B cell (primary cell): ENCODE measurements at regions not wholly inside any gene's neighbourhood (a gene's known extent, or its start where the extent isn't known, plus 50 kb on each side); places are given as distances from the start of the nearest gene placed in this dataset.

Source experiments
- ATAC-seq: fragments of 200-7000 bp; cut with Tn5 transposase; one replicate; pipeline ENCODE4 v1.10.0; 2021; ENCODE audit warnings: low read depth, mild to moderate bottlenecking, moderate number of reproducible peaks, moderate library complexity
- CTCF ChIA-PET: fragments of 350-600 bp; sonication (Branson Sonifier 250); formaldehyde crosslinking; loops from one replicate; lab custom pipeline; 2021; ENCODE audit warnings: antibody characterized with exemption, inconsistent platforms; lab: Charles Lee
- POLR2A ChIA-PET: fragments of 350-600 bp; sonication (Branson Sonifier 250); formaldehyde crosslinking; loops from one replicate; lab custom pipeline; 2021; ENCODE audit warnings: antibody characterized with exemption; lab: Charles Lee
- DNase-seq: peaks from one replicate; pipeline ENCODE4 v3.0.0; 2013
- H2AFZ ChIP-seq: 2 replicates; pipeline ENCODE4 v1.6.1; 2012; ENCODE audit warnings: mild to moderate bottlenecking, low read depth, low read length; ENCODE audit not compliant: insufficient read depth, poor library complexity, severe bottlenecking
- H3K27ac ChIP-seq, 2 donors: 1 replicate in 1 of 2; 2 replicates in 1 of 2; pipeline ENCODE4 v1.5.1; 2012 to 2013; ENCODE audit warnings: low read length in 2 of 2, mild to moderate bottlenecking in 2 of 2, moderate library complexity in 1 of 2
- H3K27me3 ChIP-seq, 4 experiments: fragments of 200-600 bp in 1 of 4; sonication (generic) in 1 of 4; replicated peaks in 1 of 4; 1 replicate in 2 of 4; 2 replicates in 2 of 4; pipeline versions ENCODE4 v1.6.1 to v1.7.0; 2013 to 2016; ENCODE audit warnings: low read length in 3 of 4, mild to moderate bottlenecking in 2 of 4, mixed read lengths in 1 of 4, moderate library complexity in 1 of 4; ENCODE audit not compliant: insufficient read depth in 4 of 4, control insufficient read depth in 3 of 4; ENCODE audit errors: control extremely low read depth in 1 of 4
- H3K36me3 ChIP-seq, 2 experiments: replicated peaks in 1 of 2; 1 replicate in 1 of 2; 2 replicates in 1 of 2; pipeline versions ENCODE4 v1.6.1 to v1.7.1; 2013; ENCODE audit warnings: low read length in 1 of 2; ENCODE audit not compliant: insufficient read depth in 2 of 2, control insufficient read depth in 1 of 2; ENCODE audit errors: control extremely low read depth in 1 of 2, extremely low read depth in 1 of 2
- H3K4me1 ChIP-seq, 2 donors: fragments of 200-600 bp in 1 of 2; sonication (generic) in 1 of 2; 1 replicate in 1 of 2; 2 replicates in 1 of 2; pipeline versions ENCODE4 v1.5.1 to v1.6.1; 2013 to 2017; ENCODE audit warnings: low read length in 2 of 2; ENCODE audit not compliant: control insufficient read depth in 2 of 2, insufficient read depth in 2 of 2
- H3K4me2 ChIP-seq: replicated peaks from 2 replicates; pipeline ENCODE3; 2012; ENCODE audit warnings: mild to moderate bottlenecking, low read depth, low read length; ENCODE audit not compliant: poor library complexity, severe bottlenecking
- H3K4me3 ChIP-seq, 5 experiments: fragments of 200-600 bp in 1 of 5; sonication (generic) in 1 of 5; 1 replicate in 3 of 5; 2 replicates in 2 of 5; pipeline versions ENCODE4 v1.5.1 to v1.7.0; 2011 to 2016; ENCODE audit warnings: low read length in 4 of 5, mild to moderate bottlenecking in 4 of 5, low read depth in 2 of 5, control low read depth in 1 of 5, moderate library complexity in 1 of 5; ENCODE audit not compliant: insufficient read depth in 1 of 5; ENCODE audit errors: control extremely low read depth in 1 of 5, extremely low read depth in 1 of 5
- H3K79me2 ChIP-seq: fragments of 200-600 bp; sonication (generic); one replicate; pipeline ENCODE4 v1.6.0; 2016; ENCODE audit warnings: low read length; ENCODE audit not compliant: control insufficient read depth, insufficient read depth
- H3K9ac ChIP-seq: fragments of 200-600 bp; sonication (generic); 2 replicates; pipeline ENCODE4 v1.6.1; 2017; ENCODE audit warnings: mild to moderate bottlenecking, low read length, moderate library complexity
- H3K9me3 ChIP-seq, 3 donors: one replicate each; pipeline versions ENCODE4 v1.6.1 to v1.7.1; 2013; ENCODE audit warnings: low read length in 2 of 3; ENCODE audit not compliant: control insufficient read depth in 2 of 3, insufficient read depth in 1 of 3; ENCODE audit errors: control extremely low read depth in 1 of 3
- H4K20me1 ChIP-seq: 2 replicates; pipeline ENCODE4 v1.6.0; 2012; ENCODE audit warnings: mild to moderate bottlenecking, low read length; ENCODE audit not compliant: insufficient read depth, control insufficient read depth, poor library complexity, severe bottlenecking
- H3K27ac Mint-ChIP-seq: one replicate; pipeline ENCODE4 v1.8.0; 2021; ENCODE audit warnings: mixed read lengths
- H3K27me3 Mint-ChIP-seq: one replicate; pipeline ENCODE4 v1.8.0; 2021; ENCODE audit warnings: mixed read lengths
- H3K4me1 Mint-ChIP-seq: one replicate; pipeline ENCODE4 v1.8.0; 2021; ENCODE audit warnings: mixed read lengths
- H3K4me3 Mint-ChIP-seq: one replicate; pipeline ENCODE4 v1.8.0; 2021; ENCODE audit warnings: mixed read lengths
- H3K9me3 Mint-ChIP-seq: one replicate; pipeline ENCODE4 v1.8.0; 2022; ENCODE audit warnings: mixed read lengths; ENCODE audit not compliant: insufficient read depth
- CTCF ChIP-seq: fragments of 200-600 bp; IDR thresholded peaks from one replicate; pipeline ENCODE4 v1.8.0; 2022; ENCODE audit warnings: antibody characterized with exemption, mild to moderate bottlenecking
- EZH2 ChIP-seq: IDR thresholded peaks from 2 replicates; pipeline ENCODE4 v1.6.1; 2012; ENCODE audit warnings: borderline replicate concordance, low read depth, mild to moderate bottlenecking, moderate library complexity, low read length; ENCODE audit not compliant: insufficient read depth, poor library complexity, severe bottlenecking
- WGBS: methylation state at CpG from one replicate; pipeline ENCODE4 v1.1.5; 2013; ENCODE audit warnings: missing lambda C conversion rate; ENCODE audit not compliant: insufficient coverage; 5-methylcytosine and 5-hydroxymethylcytosine counted together
- intact Hi-C: fragments of 100-400 bp; cut with micrococcal nuclease; formaldehyde crosslinking; loops from one replicate; pipeline ENCODE4 v1.10.0; 2022

DNA sequence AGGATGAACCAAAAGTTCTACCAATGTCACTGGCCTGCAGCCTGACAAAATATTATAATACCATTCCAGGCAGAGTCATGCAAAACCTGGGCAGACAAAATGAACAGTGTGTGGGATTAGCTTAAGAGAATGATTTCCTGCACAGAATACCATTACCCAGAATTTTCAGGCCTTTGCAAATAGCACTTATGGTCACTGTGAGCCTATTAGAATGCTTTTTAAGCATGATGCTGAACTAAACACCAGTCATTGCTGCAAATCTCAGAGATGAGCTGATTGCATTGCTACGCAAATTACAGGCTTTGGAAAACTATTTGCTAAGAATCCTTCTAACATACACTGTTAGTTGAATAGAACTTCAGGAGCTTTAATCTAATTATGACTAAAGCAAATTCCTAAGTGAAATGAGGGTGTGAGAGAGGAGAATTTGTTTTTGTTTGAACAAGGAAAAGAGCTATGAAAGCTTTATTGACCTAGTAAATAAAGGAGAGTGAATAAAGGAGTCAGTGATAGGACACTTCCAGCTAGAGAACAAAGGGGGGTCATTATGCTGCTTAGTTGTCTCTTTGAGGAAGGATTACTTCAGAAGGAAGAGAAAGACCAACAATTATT is 398.8 kb downstream of the HS3ST3B1 start:
- ChIA-PET POLR2A (no interaction called here), CTCF (no interaction called here)
- H3K4me3 Mint-ChIP-seq, result no peak overlapping the region
- DNase-seq (no peak), ATAC-seq (no peak)
- Histone ChIP-seq H2AFZ (no peak overlapping the region), H3K9ac (no peak overlapping the region), H3K9me3 (no peaks in the 10 kb centered on the region), H3K79me2 (no peaks in the 10 kb centered on the region), H3K27ac (no peak overlapping the region), H3K36me3 (no peaks in the 10 kb centered on the region), H3K27me3 (no peaks in the 10 kb centered on the region), H3K4me1 (no peaks in the 10 kb centered on the region), H3K4me3 (no peak overlapping the region), H3K4me2 (no peak overlapping the region), H4K20me1 (no peaks in the 10 kb centered on the region)
- no CpG with 5 or more reads among the region's 1 CpG for WGBS
- no peak overlapping the region for H3K27ac Mint-ChIP-seq
- no peaks in the 10 kb centered on the region for H3K4me1 Mint-ChIP-seq
- intact Hi-C loops, result no loop called here
- TF ChIP-seq CTCF, result no peak
- TF ChIP-seq EZH2, result no peak
- H3K27me3 Mint-ChIP-seq, result peaks cover 12% of the 10 kb centered on the region
- no peaks in the 10 kb centered on the region for H3K9me3 Mint-ChIP-seq

DNA sequence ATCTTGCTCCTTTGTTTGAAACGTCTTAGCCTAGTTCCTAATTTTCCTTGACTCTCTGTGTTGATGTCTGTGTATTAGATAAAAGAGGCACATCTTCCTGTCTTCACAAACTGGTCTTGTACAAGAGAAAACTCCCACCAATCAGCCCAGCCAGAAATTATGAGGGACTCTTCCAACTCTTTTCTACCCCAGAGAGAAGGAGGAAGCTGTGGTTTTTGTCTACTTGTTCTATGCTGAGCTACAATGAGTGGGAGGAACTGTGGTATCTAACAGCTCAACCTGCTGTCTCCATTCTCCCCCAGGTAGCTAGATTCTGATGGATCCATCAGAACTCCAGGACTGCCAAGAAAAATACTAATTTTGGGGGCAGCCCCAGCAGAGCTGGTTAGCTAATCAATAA is 392.5 kb downstream of the HS3ST3B1 start:
- Histone ChIP-seq H3K9me3 (peaks cover 0 to 7% (median 0%) of the 10 kb centered on the region in 3 donors), H3K79me2 (no peaks in the 10 kb centered on the region), H3K27me3 (no peaks in the 10 kb centered on the region), H2AFZ (no peak overlapping the region), H3K4me2 (no peak overlapping the region), H3K9ac (no peak overlapping the region), H3K4me1 (no peaks in the 10 kb centered on the region), H3K36me3 (no peaks in the 10 kb centered on the region), H4K20me1 (no peaks in the 10 kb centered on the region), H3K27ac (no peak overlapping the region), H3K4me3 (no peak overlapping the region)
- Mint-ChIP-seq H3K4me1 (no peaks in the 10 kb centered on the region), H3K27me3 (peaks cover 23% of the 10 kb centered on the region), H3K9me3 (peaks cover 3% of the 10 kb centered on the region), H3K27ac (no peak overlapping the region), H3K4me3 (no peak overlapping the region)
- intact Hi-C loops, result no loop called here
- TF ChIP-seq EZH2 (no peak), CTCF (no peak)
- ATAC-seq (no peak), DNase-seq (no peak)
- WGBS, result no CpG with 5 or more reads among the region's 1 CpG
- ChIA-PET POLR2A (no interaction called here), CTCF (no interaction called here)
